GM19043 (cell line): ENCODE measurements at regions not wholly inside any gene's neighbourhood (a gene's known extent, or its start where the extent isn't known, plus 50 kb on each side); places are given as distances from the start of the nearest gene placed in this dataset.

ENCODE experiments used
- ATAC-seq: cut with Tn5 transposase; IDR thresholded peaks from one replicate; pipeline ENCODE4 v1.9.1; 2021; ENCODE audit warnings: low read depth; ENCODE audit not compliant: unreplicated experiment

GRCh38 chrX:21056622-21057021, 317.6 kb upstream of the CNKSR2 start:
- ATAC-seq, result no peak

GRCh38 chrX:21047034-21047455, 327.2 kb upstream of the CNKSR2 start:
- no peak for ATAC-seq

GRCh38 chrX:21014326-21014725, 359.9 kb upstream of the CNKSR2 start:
- ATAC-seq, result no peak

- no peak for ATAC-seq
Observed at GRCh38 chrX:21004835-21005234, 369.4 kb upstream of the CNKSR2 start.

GRCh38 chrX:20995829-20996228, 378.4 kb upstream of the CNKSR2 start:
- ATAC-seq, result no peak

- ATAC-seq, result no peak
Observed at GRCh38 chrX:20989361-20989760, 384.9 kb upstream of the CNKSR2 start.

- ATAC-seq, result no peak
Observed at GRCh38 chrX:20988804-20989203, 385.4 kb upstream of the CNKSR2 start.

- no peak for ATAC-seq
Observed at GRCh38 chrX:20988118-20988517, 386.1 kb upstream of the CNKSR2 start.

- ATAC-seq, result no peak
Observed at GRCh38 chrX:20980426-20980825, 393.8 kb upstream of the CNKSR2 start.

- ATAC-seq, result no peak
Observed at GRCh38 chrX:20974326-20974725, 399.9 kb upstream of the CNKSR2 start.

GRCh38 chrX:20973038-20973437, 401.2 kb upstream of the CNKSR2 start:
- ATAC-seq, result no peak

GRCh38 chrX:20971250-20971649, 403.0 kb upstream of the CNKSR2 start:
- no peak for ATAC-seq

GRCh38 chrX:20969565-20969964, 404.7 kb upstream of the CNKSR2 start:
- no peak for ATAC-seq

GRCh38 chrX:20968996-20969395, 405.2 kb upstream of the CNKSR2 start:
- ATAC-seq, result no peak

GRCh38 chrX:20967725-20968124, 406.5 kb upstream of the CNKSR2 start:
- ATAC-seq, result no peak

- no peak for ATAC-seq
Observed at GRCh38 chrX:20965270-20966044, 408.8 kb upstream of the CNKSR2 start.

- ATAC-seq, result no peak
Observed at GRCh38 chrX:20954014-20954413, 420.2 kb upstream of the CNKSR2 start.

- ATAC-seq, result no peak
Observed at GRCh38 chrX:20952180-20952579, 422.0 kb upstream of the CNKSR2 start.

- no peak for ATAC-seq
Observed at GRCh38 chrX:20951016-20951810, 423.0 kb upstream of the CNKSR2 start.

- no peak for ATAC-seq
Observed at GRCh38 chrX:20947411-20947912, 426.8 kb upstream of the CNKSR2 start.

- ATAC-seq, result no peak
Observed at GRCh38 chrX:20913760-20914159, 460.5 kb upstream of the CNKSR2 start.

- ATAC-seq, result no peak
Observed at GRCh38 chrX:20906571-20906970, 467.6 kb upstream of the CNKSR2 start.
